IMR-90 (cell line): ENCODE measurements at regions not wholly inside any gene's neighbourhood (a gene's known extent, or its start where the extent isn't known, plus 50 kb on each side); places are given as distances from the start of the nearest gene placed in this dataset.

Experiments used
- ATAC-seq: fragments of 200-7000 bp; cut with Tn5 transposase; 2 replicates; pipeline ENCODE4 v1.9.1; 2020; ENCODE audit warnings: low read depth, mild to moderate bottlenecking, moderate library complexity
- BruUV-seq: library from RNA; stranded (reverse); fragments of 400-500 nt; replicated peaks from 2 replicates; lab custom pipeline; 2021; lab: Mats Ljungman, UMichigan
- CTCF ChIA-PET: fragments of 300-600 bp; formaldehyde crosslinking; extraction: SDS; loops from one replicate; lab custom pipeline; 2021; ENCODE audit warnings: antibody characterized with exemption; lab: Yijun Ruan, JAX
- POLR2A ChIA-PET: fragments of 300-600 bp; sonication (Branson Sonifier 250); formaldehyde crosslinking; loops from one replicate; lab custom pipeline; 2022; ENCODE audit warnings: antibody characterized with exemption; ENCODE audit not compliant: unreplicated experiment; lab: Charles Lee
- DNase-seq: peaks from one replicate; pipeline ENCODE4 v3.0.0; 2013
- H2AFZ ChIP-seq: replicated peaks from 2 replicates; pipeline ENCODE3; 2013; ENCODE audit warnings: low read length, mild to moderate bottlenecking; ENCODE audit not compliant: poor library complexity
- H2AK5ac ChIP-seq: 2 replicates; pipeline ENCODE4 v1.6.1; 2013; ENCODE audit warnings: low read depth, low read length, inconsistent platforms
- H2AK9ac ChIP-seq: replicated peaks from 2 replicates; pipeline ENCODE3; 2013; ENCODE audit warnings: mild to moderate bottlenecking, low read depth, low read length, moderate library complexity; ENCODE audit not compliant: poor library complexity
- H2BK120ac ChIP-seq: 2 replicates; pipeline ENCODE4 v1.6.1; 2013; ENCODE audit warnings: low read depth, low read length, inconsistent platforms
- H2BK15ac ChIP-seq: 3 replicates; pipeline ENCODE4 v1.6.1; 2013; ENCODE audit warnings: low read depth, low read length, inconsistent platforms
- H2BK20ac ChIP-seq: 2 replicates; pipeline ENCODE4 v1.6.1; 2013; ENCODE audit warnings: low read depth, mild to moderate bottlenecking, inconsistent platforms, low read length, moderate library complexity
- H2BK5ac ChIP-seq: 2 replicates; pipeline ENCODE4 v1.6.1; 2013; ENCODE audit warnings: mild to moderate bottlenecking, low read depth, low read length, inconsistent platforms; ENCODE audit not compliant: poor library complexity, severe bottlenecking
- H3K14ac ChIP-seq: replicated peaks from 2 replicates; pipeline ENCODE4 v1.6.1; 2013; ENCODE audit warnings: low read depth, low read length, inconsistent platforms
- H3K18ac ChIP-seq: 2 replicates; pipeline ENCODE4 v1.6.1; 2013; ENCODE audit warnings: low read depth, low read length, control low read depth
- H3K23ac ChIP-seq: 2 replicates; pipeline ENCODE4 v1.6.1; 2013; ENCODE audit warnings: low read depth, low read length, inconsistent platforms
- H3K27ac ChIP-seq: 2 replicates; pipeline ENCODE4 v1.5.1; 2013; ENCODE audit warnings: mild to moderate bottlenecking, control low read depth, low read length; ENCODE audit not compliant: insufficient read depth
- H3K27me3 ChIP-seq: 2 replicates; pipeline ENCODE4 v1.6.1; 2013; ENCODE audit warnings: low read length; ENCODE audit not compliant: control insufficient read depth, insufficient read depth
- H3K36me3 ChIP-seq: 2 replicates; pipeline ENCODE4 v1.6.1; 2013; ENCODE audit warnings: low read length, mixed read lengths; ENCODE audit not compliant: control insufficient read depth, insufficient read depth
- H3K4ac ChIP-seq: 2 replicates; pipeline ENCODE4 v1.6.1; 2013; ENCODE audit warnings: low read depth, low read length, inconsistent platforms
- H3K4me1 ChIP-seq: 2 replicates; pipeline ENCODE4 v1.6.1; 2013; ENCODE audit warnings: low read length, mixed read lengths; ENCODE audit not compliant: control insufficient read depth, insufficient read depth
- H3K4me2 ChIP-seq: 2 replicates; pipeline ENCODE4 v1.6.1; 2013; ENCODE audit warnings: low read depth, mild to moderate bottlenecking, control low read depth, low read length, moderate library complexity
- H3K4me3 ChIP-seq: 2 replicates; pipeline ENCODE4 v1.5.1; 2013; ENCODE audit warnings: low read depth, mild to moderate bottlenecking, control low read depth, low read length, moderate library complexity; ENCODE audit not compliant: insufficient read depth
- H3K56ac ChIP-seq: 2 replicates; pipeline ENCODE4 v1.6.1; 2013; ENCODE audit warnings: low read length, inconsistent platforms; ENCODE audit not compliant: insufficient read depth; ENCODE audit errors: extremely low read depth
- H3K79me1 ChIP-seq, 2 experiments: 2 replicates each; pipeline ENCODE4 v1.6.1; 2013; ENCODE audit warnings: low read length in 2 of 2, inconsistent platforms in 1 of 2, low read depth in 1 of 2
- H3K9ac ChIP-seq: 2 replicates; pipeline ENCODE4 v1.6.1; 2013; ENCODE audit warnings: low read depth, low read length, control low read depth
- H3K9me1 ChIP-seq: 2 replicates; pipeline ENCODE4 v1.6.1; 2013; ENCODE audit warnings: low read length, inconsistent platforms; ENCODE audit not compliant: insufficient read depth
- H3K9me3 ChIP-seq: 2 replicates; pipeline ENCODE4 v1.6.1; 2013; ENCODE audit warnings: low read length; ENCODE audit not compliant: control insufficient read depth, insufficient read depth
- H4K20me1 ChIP-seq: 2 replicates; pipeline ENCODE4 v1.6.1; 2013; ENCODE audit warnings: low read length, inconsistent platforms; ENCODE audit not compliant: insufficient read depth
- H4K5ac ChIP-seq: 2 replicates; pipeline ENCODE4 v1.6.1; 2013; ENCODE audit warnings: mild to moderate bottlenecking, low read depth, low read length, control low read depth
- H4K8ac ChIP-seq, 2 experiments: 2 replicates each; pipeline ENCODE4 v1.6.1; 2013; ENCODE audit warnings: low read depth in 2 of 2, low read length in 2 of 2, control low read depth in 1 of 2, inconsistent platforms in 1 of 2
- H4K91ac ChIP-seq: 2 replicates; pipeline ENCODE4 v1.6.1; 2013; ENCODE audit warnings: low read depth, low read length, inconsistent platforms; ENCODE audit not compliant: insufficient read depth
- BHLHE40 ChIP-seq: fragments of 150-350 bp; IDR thresholded peaks from 2 replicates; pipeline ENCODE4 v1.6.1; 2016; ENCODE audit warnings: mild to moderate bottlenecking, low read depth, low read length
- CEBPB ChIP-seq: IDR thresholded peaks from 2 replicates; pipeline ENCODE4 v1.6.1; 2012; ENCODE audit warnings: low read depth, low read length, improper control_type of control experiment
- CHD1 ChIP-seq: IDR thresholded peaks from 2 replicates; pipeline ENCODE4 v1.6.1; 2012; ENCODE audit warnings: low read depth, low read length, improper control_type of control experiment
- FOS ChIP-seq: fragments of 150-350 bp; IDR thresholded peaks from 2 replicates; pipeline ENCODE4 v1.6.1; 2016; ENCODE audit warnings: low read depth, low read length
- MAFK ChIP-seq: IDR thresholded peaks from 2 replicates; pipeline ENCODE4 v1.6.1; 2012; ENCODE audit warnings: low read depth, low read length, improper control_type of control experiment
- MXI1 ChIP-seq: IDR thresholded peaks from 2 replicates; pipeline ENCODE4 v1.6.1; 2012; ENCODE audit warnings: low read depth, mild to moderate bottlenecking, low read length, moderate library complexity, borderline replicate concordance
- RCOR1 ChIP-seq: IDR thresholded peaks from 2 replicates; pipeline ENCODE4 v1.6.1; 2012; ENCODE audit warnings: mild to moderate bottlenecking, low read length, improper control_type of control experiment; ENCODE audit not compliant: insufficient replicate concordance
- RFX5 ChIP-seq: IDR thresholded peaks from 2 replicates; pipeline ENCODE4 v1.8.0; 2012; ENCODE audit warnings: low read depth, mild to moderate bottlenecking, low read length, moderate library complexity
- SMC3 ChIP-seq: fragments of 150-350 bp; IDR thresholded peaks from 2 replicates; pipeline ENCODE4 v1.6.1; 2016; ENCODE audit warnings: low read depth, mild to moderate bottlenecking, antibody characterized with exemption, low read length, moderate library complexity
- WGBS, 2 experiments: methylation state at CpG; one replicate each; pipeline versions ENCODE4 v1.1.5 to v1.1.7; 2013; ENCODE audit warnings: missing lambda C conversion rate in 2 of 2; ENCODE audit not compliant: insufficient read length in 1 of 2; ENCODE audit errors: extremely low coverage in 2 of 2; 5-methylcytosine and 5-hydroxymethylcytosine counted together
- dilution Hi-C: fragments of 300-500 bp; cut with HindIII; formaldehyde crosslinking; loops from one replicate; pipeline ENCODE4 v1.14.3; 2018; ENCODE audit warnings: low sequenced_read_pairs; ENCODE audit not compliant: unreplicated experiment
- in situ Hi-C: fragments of 300-500 bp; cut with MboI; formaldehyde crosslinking; loops from 3 replicates; pipeline ENCODE4 v1.14.3; 2019; ENCODE audit warnings: low sequenced_read_pairs, inconsistent platforms, mixed read lengths
- intact Hi-C: fragments of 100-400 bp; cut with micrococcal nuclease; formaldehyde crosslinking; loops from 2 replicates; pipeline ENCODE4 v1.10.0; 2022
- TF ChIP-seq, protein P1 (sequence below): fragments of 150-350 bp; IDR thresholded peaks from 2 replicates; pipeline ENCODE4 v1.6.1; 2016; ENCODE audit warnings: low read depth, mild to moderate bottlenecking, low read length, moderate library complexity, borderline replicate concordance
- TF ChIP-seq, protein P2 (sequence below): conservative IDR thresholded peaks from 2 replicates; pipeline ENCODE4 v1.5.1; 2012; ENCODE audit warnings: mild to moderate bottlenecking, low read depth, low read length, improper control_type of control experiment

DNA sequence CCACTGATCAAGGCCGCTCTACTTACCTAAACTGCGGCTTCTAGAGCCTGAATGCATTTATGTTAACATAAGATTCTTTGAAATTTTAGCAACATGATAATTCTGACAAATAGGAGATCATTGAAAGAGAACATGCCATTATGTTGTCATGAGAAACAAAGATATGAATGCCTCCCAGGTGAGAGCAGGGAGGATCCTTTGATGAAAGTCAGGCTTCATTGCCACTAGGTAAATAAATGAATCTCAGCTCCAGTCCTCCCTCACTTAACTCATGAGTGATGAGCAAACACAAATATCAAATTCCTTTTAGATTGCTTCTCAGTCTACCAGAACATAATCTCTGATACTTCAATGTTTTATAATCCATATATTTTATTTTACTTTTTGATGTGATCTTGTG lies 463.2 kb upstream of the CDH7 start:
- DNase-seq (no peak), ATAC-seq (no peak)
- TF ChIP-seq RFX5 (no peak), SMC3 (no peak), CHD1 (no peak), FOS (no peak), MXI1 (no peak), RCOR1 (no peak), CEBPB (no peak), MAFK (no peak), BHLHE40 (no peak)
- TF ChIP-seq, protein P1, sequence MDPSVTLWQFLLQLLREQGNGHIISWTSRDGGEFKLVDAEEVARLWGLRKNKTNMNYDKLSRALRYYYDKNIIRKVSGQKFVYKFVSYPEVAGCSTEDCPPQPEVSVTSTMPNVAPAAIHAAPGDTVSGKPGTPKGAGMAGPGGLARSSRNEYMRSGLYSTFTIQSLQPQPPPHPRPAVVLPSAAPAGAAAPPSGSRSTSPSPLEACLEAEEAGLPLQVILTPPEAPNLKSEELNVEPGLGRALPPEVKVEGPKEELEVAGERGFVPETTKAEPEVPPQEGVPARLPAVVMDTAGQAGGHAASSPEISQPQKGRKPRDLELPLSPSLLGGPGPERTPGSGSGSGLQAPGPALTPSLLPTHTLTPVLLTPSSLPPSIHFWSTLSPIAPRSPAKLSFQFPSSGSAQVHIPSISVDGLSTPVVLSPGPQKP = no peak
- TF ChIP-seq, protein P2, sequence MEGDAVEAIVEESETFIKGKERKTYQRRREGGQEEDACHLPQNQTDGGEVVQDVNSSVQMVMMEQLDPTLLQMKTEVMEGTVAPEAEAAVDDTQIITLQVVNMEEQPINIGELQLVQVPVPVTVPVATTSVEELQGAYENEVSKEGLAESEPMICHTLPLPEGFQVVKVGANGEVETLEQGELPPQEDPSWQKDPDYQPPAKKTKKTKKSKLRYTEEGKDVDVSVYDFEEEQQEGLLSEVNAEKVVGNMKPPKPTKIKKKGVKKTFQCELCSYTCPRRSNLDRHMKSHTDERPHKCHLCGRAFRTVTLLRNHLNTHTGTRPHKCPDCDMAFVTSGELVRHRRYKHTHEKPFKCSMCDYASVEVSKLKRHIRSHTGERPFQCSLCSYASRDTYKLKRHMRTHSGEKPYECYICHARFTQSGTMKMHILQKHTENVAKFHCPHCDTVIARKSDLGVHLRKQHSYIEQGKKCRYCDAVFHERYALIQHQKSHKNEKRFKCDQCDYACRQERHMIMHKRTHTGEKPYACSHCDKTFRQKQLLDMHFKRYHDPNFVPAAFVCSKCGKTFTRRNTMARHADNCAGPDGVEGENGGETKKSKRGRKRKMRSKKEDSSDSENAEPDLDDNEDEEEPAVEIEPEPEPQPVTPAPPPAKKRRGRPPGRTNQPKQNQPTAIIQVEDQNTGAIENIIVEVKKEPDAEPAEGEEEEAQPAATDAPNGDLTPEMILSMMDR = no peak
- intact Hi-C loops = no loop called here
- Histone ChIP-seq H3K9ac (no peak overlapping the region), H2AK5ac (no peak overlapping the region), H3K36me3 (no peaks in the 10 kb centered on the region), H2BK5ac (no peak overlapping the region), H2AFZ (no peak overlapping the region), H3K4me3 (no peak overlapping the region), H3K14ac (no peak overlapping the region), H2BK20ac (no peak overlapping the region), H3K9me1 (no peaks in the 10 kb centered on the region), H3K23ac (no peak overlapping the region), H2AK9ac (no peak overlapping the region), H3K4me2 (no peak overlapping the region), H3K4me1 (no peaks in the 10 kb centered on the region), H2BK120ac (no peak overlapping the region), H3K4ac (no peak overlapping the region), H4K5ac (no peak overlapping the region), H3K79me1 (no peaks in the 10 kb centered on the region), H3K27ac (no peak overlapping the region), H3K27me3 (no peaks in the 10 kb centered on the region), H4K91ac (no peak overlapping the region), H3K56ac (no peak overlapping the region), H4K8ac (no peak overlapping the region), H3K9me3 (peaks cover 6% of the 10 kb centered on the region), H4K20me1 (no peaks in the 10 kb centered on the region), H3K18ac (no peak overlapping the region), H2BK15ac (no peak overlapping the region)
- WGBS, 2 experiments = no CpG with 5 or more reads among the region's 2 CpGs
- CTCF ChIA-PET = no interaction called here
- POLR2A ChIA-PET = no interaction called here
- dilution Hi-C loops = no loop called here
- in situ Hi-C loops = no loop called here
- BruUV-seq = no TSS peak
